GM18511 (cell line): ENCODE measurements at regions not wholly inside any gene's neighbourhood (a gene's known extent, or its start where the extent isn't known, plus 50 kb on each side); places are given as distances from the start of the nearest gene placed in this dataset.
"Not testable (repeated sequence)": the region's sequence is repeated elsewhere in the genome, so short reads cannot be mapped to it uniquely, and the experiment has no call there.

Experiments
- ATAC-seq: cut with Tn5 transposase; IDR thresholded peaks from one replicate; pipeline ENCODE4 v1.9.1; 2021; ENCODE audit warnings: mild to moderate bottlenecking, moderate library complexity; ENCODE audit not compliant: unreplicated experiment

GRCh38 chr13:58958097-58958496 lies 1205.6 kb downstream of the DIAPH3 start:
- not testable (repeated sequence) for ATAC-seq

DNA sequence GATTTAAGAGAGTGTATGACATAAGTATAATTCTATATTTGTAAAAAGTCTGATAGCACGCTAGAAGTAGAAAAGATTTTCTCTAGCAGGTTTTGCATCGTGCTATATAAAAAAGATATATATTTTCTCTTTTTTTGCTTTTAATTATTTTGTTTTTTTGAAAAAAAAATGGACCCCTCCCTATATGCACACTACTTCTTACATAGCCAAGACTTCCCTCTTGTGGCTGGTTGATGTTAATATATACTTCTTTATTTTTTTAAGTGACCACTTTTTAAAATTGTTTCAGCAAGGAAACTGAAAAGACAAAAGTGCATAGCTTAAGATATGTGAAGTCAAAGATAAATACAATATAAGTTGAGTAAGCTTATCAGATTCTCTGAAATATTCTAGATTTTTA lies 1202.8 kb downstream of the DIAPH3 start:
- no peak for ATAC-seq

DNA sequence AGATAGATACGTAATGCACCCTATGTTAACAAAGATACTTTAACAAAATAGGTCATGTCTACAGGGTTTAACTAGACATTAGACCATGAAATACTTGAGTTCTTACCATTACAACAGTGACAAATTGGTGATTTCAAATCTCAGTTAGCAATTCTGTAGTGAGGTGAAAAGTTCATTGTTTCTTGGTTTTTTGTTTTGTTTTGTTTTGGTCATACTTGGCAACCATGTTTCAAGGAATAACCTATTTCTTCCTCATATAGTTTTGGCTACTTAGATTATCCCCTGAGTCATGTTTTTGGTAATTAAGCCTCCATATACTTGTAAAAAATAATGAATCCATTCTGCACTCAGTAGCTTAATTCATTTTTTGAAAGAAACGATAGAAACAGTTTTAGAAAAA lies 1200.4 kb downstream of the DIAPH3 start:
- no peak for ATAC-seq

DNA sequence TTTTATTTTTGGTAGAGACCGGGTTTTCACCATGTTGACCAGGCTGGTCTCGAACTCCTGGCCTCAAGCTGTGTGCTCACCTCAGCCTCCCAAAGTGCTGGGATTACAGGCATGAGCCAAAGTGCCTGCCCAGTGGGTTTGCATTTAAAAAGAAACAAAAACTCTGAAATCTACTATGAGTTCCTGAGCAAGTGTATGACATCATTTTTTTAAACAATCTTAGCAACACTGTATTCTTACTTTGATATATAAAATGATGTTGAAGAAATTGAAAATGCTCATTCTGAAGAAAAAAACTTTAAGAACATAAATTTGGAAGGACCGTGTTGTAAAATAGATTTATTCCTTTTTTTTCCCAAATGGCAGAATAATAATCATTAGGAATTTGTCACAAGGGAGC lies 1199.7 kb downstream of the DIAPH3 start:
- no peak for ATAC-seq

GRCh38 chr13:58977085-58977484 lies 1186.6 kb downstream of the DIAPH3 start:
- no peak for ATAC-seq

DNA sequence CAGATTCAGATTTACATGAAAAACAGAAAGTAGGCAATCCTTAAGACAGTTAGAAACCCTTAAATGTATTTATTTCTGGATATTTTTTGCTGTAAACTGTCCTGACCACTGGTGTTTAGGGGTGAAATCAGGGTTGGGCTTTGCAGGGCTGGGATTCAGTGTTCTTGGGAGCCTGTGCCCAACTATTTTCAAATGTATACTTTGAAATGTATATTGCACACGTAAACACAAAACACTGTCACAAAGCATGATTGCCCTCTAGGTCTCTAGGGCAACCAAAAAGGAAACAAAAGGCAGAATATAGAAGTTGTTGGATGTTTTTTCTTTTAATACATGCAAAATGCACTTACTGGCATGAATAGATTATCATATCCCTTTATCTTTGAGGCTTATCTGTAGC lies 1185.4 kb downstream of the DIAPH3 start:
- no peak for ATAC-seq

GRCh38 chr13:58979851-58980250 lies 1183.9 kb downstream of the DIAPH3 start:
- ATAC-seq, result no peak

- ATAC-seq, result no peak
Measured at GRCh38 chr13:58985845-58986244, 1177.9 kb downstream of the DIAPH3 start.

- ATAC-seq, result no peak
Measured at GRCh38 chr13:58989556-58989955, 1174.2 kb downstream of the DIAPH3 start.

DNA sequence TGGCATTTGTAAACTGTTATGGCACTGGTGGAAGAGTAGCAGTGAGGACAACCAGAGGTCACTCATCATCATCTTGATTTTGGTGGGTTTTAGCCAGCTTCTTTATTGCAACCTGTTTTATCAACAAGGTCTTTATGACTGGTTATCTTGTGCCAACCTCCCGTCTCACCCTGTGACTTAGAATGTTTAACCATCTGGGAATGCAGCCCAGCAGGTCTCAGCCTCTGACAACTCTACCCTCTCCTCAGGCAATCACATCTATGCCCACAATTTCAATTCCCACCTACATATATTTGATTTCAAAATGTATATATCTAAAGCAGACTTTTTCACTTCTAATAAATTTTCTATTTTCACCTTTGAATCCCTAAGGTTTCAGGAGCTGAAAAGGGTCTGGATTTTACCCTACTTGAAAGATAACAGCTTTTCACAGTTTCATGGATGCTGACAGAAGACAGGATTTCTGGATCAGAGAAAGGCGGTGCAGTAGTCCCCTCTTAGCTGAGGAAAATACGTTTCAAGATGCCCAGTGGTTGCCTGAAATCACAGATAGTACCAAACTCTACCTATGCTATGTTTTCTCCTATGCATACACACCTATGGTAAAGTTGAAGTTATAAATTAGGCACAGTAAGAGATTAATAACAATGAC lies 1171.8 kb downstream of the DIAPH3 start:
- peak; percentile 22 for ATAC-seq

GRCh38 chr13:58992478-58993042 lies 1171.2 kb downstream of the DIAPH3 start:
- ATAC-seq, result peak; percentile 41

GRCh38 chr13:58994077-58994476 lies 1169.7 kb downstream of the DIAPH3 start:
- ATAC-seq, result no peak

- ATAC-seq, result no peak
Measured at GRCh38 chr13:58994777-58995176, 1169.0 kb downstream of the DIAPH3 start.

GRCh38 chr13:58998716-58999115 lies 1165.0 kb downstream of the DIAPH3 start:
- ATAC-seq, result no peak

DNA sequence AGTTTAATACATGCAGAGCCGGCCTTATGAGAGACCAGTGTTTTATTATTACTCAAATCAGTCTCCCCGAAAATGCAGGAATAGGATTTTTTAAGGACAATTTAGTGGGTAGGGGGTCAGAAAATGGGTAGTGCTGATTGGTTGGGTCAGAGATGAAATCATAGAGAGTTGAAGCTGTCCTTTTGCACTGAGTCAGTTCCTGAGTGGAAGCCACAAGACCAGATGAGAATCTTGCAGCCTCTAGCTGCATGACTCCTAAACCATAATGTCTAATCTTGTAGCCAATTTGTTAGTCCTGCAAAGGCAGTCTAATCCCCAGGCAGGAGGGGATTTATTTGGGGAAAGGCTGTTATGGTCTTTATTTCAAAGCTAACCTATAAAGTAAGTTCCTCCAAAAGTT lies 1163.9 kb downstream of the DIAPH3 start:
- ATAC-seq, result no peak

- no peak for ATAC-seq
Measured at GRCh38 chr13:59000770-59001169, 1163.0 kb downstream of the DIAPH3 start.

DNA sequence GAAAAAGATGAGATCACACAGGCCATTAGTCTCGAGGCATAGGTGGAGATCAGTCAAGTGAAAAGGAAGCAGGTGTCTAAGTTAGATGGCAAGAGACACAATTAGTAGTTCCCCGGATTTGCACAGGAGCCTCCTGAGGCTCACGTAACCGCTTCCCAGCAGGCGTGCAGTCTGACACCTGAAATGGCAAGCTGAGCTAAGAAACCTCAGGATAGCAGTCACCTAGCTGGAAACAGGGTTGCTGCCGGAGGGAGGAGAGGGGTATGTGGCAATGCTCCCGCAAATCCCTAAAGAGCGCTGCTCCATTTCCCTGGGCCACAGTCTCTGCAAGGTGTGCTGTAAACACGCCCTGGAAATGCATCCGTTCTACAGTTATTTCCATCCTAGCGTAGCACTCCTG lies 1151.0 kb downstream of the DIAPH3 start:
- ATAC-seq, result no peak

DNA sequence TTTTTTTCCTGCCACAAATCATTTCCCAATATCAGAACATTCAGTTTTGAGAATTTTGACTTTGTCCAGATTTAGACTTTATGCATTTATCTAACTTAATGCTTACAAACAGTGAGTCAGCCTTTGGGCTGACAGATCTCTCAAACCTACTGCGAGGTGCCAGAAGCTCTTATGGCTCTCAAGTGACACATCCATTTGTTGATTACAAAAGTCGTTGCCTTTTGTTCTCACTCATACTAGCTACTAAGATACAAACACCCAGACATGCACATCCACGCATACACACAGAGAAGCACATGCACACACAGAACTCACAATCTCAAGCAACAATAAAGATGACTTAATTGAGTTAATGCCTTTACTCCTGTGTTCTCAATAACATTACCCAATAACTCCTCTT lies 1147.5 kb downstream of the DIAPH3 start:
- ATAC-seq, result no peak

GRCh38 chr13:59024434-59024833 lies 1139.3 kb downstream of the DIAPH3 start:
- ATAC-seq, result no peak

- no peak for ATAC-seq
Measured at GRCh38 chr13:59034198-59034597, 1129.5 kb downstream of the DIAPH3 start.

DNA sequence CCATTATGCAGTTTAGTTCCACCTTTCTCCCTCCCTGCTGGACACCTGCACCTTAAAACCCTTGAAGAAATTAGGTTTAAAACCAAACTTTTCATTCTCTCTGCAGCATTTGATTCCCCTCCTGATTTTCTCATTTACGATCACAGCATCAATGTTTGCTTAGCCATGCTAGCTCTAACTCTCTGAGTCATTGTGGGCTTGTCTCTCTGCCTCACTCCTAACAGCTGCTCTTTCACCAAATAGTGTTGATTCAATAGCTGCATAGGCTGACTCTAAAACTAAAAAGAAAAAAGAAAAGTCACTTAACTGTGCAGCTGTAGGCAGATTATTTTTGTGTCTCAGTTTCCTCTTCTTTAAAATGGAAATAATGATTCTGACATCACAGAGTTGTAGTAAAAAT lies 1124.9 kb downstream of the DIAPH3 start:
- ATAC-seq, result no peak

GRCh38 chr13:59043016-59043415 lies 1120.7 kb downstream of the DIAPH3 start:
- ATAC-seq, result no peak

DNA sequence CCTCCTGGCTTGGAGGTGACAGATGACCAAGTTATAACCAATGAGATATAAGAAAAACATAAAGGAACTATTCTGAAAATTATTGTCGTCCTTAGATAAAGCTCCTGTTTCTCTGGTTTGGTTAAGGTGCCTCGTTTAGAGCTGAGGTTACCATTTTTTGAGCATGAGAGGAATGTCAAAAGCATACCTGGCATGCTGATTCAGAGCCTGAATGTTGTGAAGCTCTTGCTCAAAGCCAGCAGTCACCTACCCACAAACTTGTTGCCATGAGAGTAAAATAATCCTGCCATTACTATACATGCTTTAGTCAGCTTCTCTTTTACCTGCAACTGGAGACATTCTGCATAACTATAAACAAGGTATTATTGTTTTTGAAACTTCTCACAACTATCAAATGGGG lies 1116.2 kb downstream of the DIAPH3 start:
- no peak for ATAC-seq
